ENCODE measurements at regions not wholly inside any gene's neighbourhood (a gene's known extent, or its start where the extent isn't known, plus 50 kb on each side); places are given as distances from the start of the nearest gene placed in this dataset.
"Not testable (repeated sequence)": the region's sequence is repeated elsewhere in the genome, so short reads cannot be mapped to it uniquely, and the experiment has no call there.

DNA sequence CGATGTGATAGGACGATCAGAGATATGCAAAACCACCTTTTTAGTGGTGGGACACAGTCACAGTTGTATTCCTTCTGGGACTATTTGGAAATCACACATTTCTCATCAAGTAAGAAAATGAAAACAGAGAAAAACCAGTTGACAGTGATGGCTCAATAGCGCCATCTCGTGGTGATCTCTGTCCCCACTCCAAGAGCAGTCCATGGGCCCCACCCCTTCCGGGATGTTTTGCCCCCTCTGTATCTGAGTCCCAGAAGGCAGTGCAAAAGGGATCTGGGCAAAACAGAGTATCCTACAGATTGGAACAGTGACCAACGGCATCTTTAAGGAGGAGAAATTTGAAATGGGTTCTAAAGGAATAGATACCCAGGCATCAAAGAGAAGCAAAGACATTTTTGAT is 155.5 kb downstream of the NPIPA8 start:
- not testable (repeated sequence) for TF ChIP-seq POLR2A (IDR thresholded peaks at IDR 0.05)
- TF ChIP-seq, protein P1, sequence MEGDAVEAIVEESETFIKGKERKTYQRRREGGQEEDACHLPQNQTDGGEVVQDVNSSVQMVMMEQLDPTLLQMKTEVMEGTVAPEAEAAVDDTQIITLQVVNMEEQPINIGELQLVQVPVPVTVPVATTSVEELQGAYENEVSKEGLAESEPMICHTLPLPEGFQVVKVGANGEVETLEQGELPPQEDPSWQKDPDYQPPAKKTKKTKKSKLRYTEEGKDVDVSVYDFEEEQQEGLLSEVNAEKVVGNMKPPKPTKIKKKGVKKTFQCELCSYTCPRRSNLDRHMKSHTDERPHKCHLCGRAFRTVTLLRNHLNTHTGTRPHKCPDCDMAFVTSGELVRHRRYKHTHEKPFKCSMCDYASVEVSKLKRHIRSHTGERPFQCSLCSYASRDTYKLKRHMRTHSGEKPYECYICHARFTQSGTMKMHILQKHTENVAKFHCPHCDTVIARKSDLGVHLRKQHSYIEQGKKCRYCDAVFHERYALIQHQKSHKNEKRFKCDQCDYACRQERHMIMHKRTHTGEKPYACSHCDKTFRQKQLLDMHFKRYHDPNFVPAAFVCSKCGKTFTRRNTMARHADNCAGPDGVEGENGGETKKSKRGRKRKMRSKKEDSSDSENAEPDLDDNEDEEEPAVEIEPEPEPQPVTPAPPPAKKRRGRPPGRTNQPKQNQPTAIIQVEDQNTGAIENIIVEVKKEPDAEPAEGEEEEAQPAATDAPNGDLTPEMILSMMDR (IDR thresholded peaks at IDR 0.05), result not testable (repeated sequence)
